AG04449 (cell line): ENCODE measurements at regions not wholly inside any gene's neighbourhood (a gene's known extent, or its start where the extent isn't known, plus 50 kb on each side); places are given as distances from the start of the nearest gene placed in this dataset.

Experiments used
- CTCF ChIA-PET: fragments of 350-600 bp; formaldehyde crosslinking; extraction: SDS; loops from one replicate; lab custom pipeline; 2021; ENCODE audit warnings: antibody characterized with exemption; lab: Yijun Ruan, JAX
- POLR2A ChIA-PET: fragments of 400-600, 350-600 bp; formaldehyde crosslinking; extraction: SDS; loops from one replicate; lab custom pipeline; 2020; ENCODE audit warnings: antibody characterized with exemption, inconsistent platforms; lab: Yijun Ruan, JAX
- DNase-seq: peaks from one replicate; pipeline ENCODE4 v3.0.0-alpha.2; 2010; ENCODE audit warnings: low read depth, low spot score
- H3K4me3 ChIP-seq: 2 replicates; pipeline ENCODE4 v1.5.1; 2011; ENCODE audit warnings: low read depth, mild to moderate bottlenecking, control low read depth, low read length
- TF ChIP-seq, protein P1 (sequence below): IDR thresholded peaks from one replicate; pipeline ENCODE4 v1.5.1; 2011; ENCODE audit warnings: mild to moderate bottlenecking, moderate library complexity, low read length, control low read depth, inconsistent platforms; ENCODE audit not compliant: insufficient read depth; ENCODE audit errors: missing control alignments

DNA sequence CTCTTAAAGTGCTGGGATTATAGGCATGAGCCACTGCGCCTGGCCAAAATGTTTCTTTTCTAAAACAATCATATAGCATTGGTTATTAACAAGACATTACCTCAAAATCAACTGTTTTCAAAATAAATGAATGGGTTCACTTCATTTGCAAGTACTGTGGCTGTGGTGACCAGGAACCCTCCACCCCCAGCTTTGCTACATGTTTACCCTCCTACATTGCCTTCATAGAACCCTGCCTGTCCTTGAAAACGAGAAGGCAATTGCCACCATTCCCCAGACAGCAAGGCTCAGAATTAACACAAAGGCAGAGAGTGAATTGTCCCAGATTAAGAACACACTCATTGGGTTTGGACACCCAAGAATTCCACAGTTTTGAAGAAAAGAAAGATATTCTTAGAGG, 116.6 kb upstream of the LGSN start:
- ChIA-PET POLR2A (no interaction called here), CTCF (no interaction called here)
- H3K4me3 ChIP-seq: no peak overlapping the region
- TF ChIP-seq, protein P1, sequence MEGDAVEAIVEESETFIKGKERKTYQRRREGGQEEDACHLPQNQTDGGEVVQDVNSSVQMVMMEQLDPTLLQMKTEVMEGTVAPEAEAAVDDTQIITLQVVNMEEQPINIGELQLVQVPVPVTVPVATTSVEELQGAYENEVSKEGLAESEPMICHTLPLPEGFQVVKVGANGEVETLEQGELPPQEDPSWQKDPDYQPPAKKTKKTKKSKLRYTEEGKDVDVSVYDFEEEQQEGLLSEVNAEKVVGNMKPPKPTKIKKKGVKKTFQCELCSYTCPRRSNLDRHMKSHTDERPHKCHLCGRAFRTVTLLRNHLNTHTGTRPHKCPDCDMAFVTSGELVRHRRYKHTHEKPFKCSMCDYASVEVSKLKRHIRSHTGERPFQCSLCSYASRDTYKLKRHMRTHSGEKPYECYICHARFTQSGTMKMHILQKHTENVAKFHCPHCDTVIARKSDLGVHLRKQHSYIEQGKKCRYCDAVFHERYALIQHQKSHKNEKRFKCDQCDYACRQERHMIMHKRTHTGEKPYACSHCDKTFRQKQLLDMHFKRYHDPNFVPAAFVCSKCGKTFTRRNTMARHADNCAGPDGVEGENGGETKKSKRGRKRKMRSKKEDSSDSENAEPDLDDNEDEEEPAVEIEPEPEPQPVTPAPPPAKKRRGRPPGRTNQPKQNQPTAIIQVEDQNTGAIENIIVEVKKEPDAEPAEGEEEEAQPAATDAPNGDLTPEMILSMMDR: no peak
- no peak for DNase-seq

DNA sequence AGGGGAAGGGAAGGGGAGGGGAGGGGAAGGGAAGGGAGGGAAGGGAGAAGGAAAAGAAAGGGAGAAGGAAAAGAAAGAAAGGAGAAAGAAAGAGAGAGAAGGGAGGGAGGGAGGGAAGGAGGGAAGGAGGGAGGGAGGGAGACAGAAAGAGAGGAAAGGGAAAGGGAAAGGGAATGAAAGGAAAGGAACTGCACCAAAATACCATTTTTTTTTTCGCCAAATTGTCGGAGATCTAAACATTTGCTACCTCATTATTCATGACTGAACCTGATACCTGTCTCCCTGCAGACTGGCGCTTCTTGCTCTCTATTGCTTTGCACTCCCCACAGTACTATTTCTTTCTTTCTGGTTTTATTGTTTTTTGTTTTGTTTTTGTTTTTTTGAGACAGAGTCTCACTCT, 117.3 kb upstream of the LGSN start:
- TF ChIP-seq, protein P1: no peak
- ChIA-PET CTCF (no interaction called here), POLR2A (no interaction called here)
- no peak for DNase-seq
- H3K4me3 ChIP-seq: no peak overlapping the region

DNA sequence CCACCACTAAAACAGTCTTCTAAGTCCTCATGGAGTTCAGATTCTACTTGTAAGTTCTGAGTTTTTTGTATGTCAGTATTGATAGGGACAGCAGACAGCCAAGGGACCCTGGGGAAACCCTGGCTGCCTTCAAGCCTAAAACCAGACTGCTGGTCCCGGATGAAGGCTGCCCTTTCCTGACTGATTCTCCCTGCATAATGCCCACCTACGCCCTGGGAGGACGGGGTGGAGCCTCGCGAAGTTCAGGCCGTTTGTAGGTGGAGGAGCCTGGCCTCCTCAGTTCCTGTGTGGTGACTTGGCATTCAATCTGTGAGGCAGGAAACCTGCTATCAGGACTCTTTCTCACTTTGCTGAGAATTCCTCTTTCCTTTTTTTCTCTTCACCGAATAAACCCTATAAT, 120.3 kb upstream of the LGSN start:
- POLR2A ChIA-PET: no interaction called here

DNA sequence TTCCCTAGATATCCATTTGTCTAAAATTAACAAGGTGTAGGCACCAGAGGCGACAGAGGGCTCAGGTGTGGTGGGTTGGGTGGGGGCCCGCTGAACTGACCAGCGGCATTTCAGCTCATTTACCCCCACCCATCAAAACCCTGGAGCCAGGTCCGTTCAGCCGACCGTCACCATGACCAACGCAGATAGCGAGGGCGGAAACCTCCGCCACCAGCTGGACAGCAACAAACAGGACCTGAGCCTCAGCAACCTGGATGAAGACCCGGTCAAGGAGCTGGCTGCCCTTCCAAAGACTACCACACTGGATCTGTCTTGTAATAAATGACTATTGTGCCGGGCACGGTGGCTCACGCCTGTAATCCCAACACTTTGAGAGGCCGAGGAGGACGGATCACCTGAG, 120.8 kb upstream of the LGSN start:
- DNase-seq: no peak
- CTCF ChIA-PET: no interaction called here
- H3K4me3 ChIP-seq: no peak overlapping the region
- POLR2A ChIA-PET: no interaction called here
- TF ChIP-seq, protein P1: no peak

More for the DNA sequence above, 120.3 kb upstream of the LGSN start:
- CTCF ChIA-PET: no interaction called here
- no peak for DNase-seq
- TF ChIP-seq, protein P1: no peak
- no peak overlapping the region for H3K4me3 ChIP-seq

DNA sequence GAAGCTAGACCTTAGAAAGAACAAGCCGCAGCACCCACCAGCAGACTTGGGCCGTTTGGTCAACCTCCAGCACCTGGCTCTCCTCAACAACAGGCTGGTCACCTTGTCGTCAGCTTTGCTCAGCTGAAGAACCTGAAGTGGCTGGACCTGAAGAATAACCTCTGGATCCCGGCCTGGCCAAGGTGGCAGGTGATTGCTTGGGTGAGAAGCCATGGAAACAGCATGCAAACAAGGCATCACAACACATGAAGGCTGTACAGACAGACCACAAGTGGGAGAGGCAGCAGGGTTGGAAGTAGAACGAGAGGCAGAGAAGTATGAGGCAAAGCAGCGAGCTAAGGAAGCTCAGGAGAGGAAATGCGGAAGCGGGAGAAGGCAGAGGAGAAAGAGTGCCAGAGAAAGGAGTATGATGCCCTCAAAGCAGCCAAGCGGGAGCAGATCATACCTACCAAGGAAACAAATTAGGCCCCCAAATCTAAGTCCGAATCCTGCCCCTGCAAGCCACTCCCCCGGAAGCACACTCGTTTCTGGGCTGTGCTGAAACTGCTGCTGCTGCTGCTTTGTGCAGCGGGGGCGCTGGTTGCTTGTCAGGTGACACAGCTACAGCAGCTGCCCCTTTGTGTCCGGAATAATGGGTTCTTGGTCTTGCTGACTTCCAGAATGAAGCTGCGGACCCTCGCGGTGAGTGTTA, 121.6 kb upstream of the LGSN start:
- ChIA-PET CTCF (no interaction called here), POLR2A (no interaction called here)
- TF ChIP-seq, protein P1: no peak
- DNase-seq: no peak
- H3K4me3 ChIP-seq: no peak overlapping the region

DNA sequence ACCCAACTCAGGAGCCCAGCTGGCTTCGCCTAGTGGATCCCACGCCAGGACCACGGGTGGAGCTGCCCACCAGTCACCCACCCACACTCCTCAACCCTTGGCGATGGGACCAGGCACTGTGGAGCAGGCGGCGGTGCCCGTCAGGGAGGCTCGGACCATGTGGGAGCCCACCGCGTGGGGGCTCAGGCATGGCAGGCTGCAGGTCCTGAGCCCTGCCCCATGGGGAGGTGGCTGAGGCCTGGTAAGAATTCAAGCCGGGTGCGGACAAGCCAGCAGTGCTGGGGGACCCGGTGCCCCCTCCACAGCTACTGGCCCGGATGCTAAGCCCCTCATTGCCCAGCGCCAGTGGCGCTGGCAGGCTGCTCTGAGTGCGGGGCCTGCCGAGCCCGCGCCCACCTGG, 123.1 kb upstream of the LGSN start:
- CTCF ChIA-PET: no interaction called here

More for the DNA sequence above, 123.1 kb upstream of the LGSN start:
- DNase-seq: no peak
- POLR2A ChIA-PET: no interaction called here
- no peak overlapping the region for H3K4me3 ChIP-seq
- TF ChIP-seq, protein P1: no peak
